Breast epithelium (tissue), 4 donors: ENCODE measurements at regions not wholly inside any gene's neighbourhood (a gene's known extent, or its start where the extent isn't known, plus 50 kb on each side); places are given as distances from the start of the nearest gene placed in this dataset.

Experiments
- DNase-seq, 2 donors: peaks; one replicate each; pipeline ENCODE4 v3.0.0-alpha.2; 2019; ENCODE audit warnings: low spot score in 2 of 2
- H3K27ac ChIP-seq, 2 donors: fragments of 200-600 bp; sonication (generic) in 1 of 2; one replicate each; pipeline ENCODE4 v1.5.1; 2016 to 2019; ENCODE audit warnings: mild to moderate bottlenecking in 1 of 2
- H3K27me3 ChIP-seq, 2 donors: fragments of 200-600 bp; sonication (generic) in 1 of 2; one replicate each; pipeline versions ENCODE4 v1.5.1 to v1.6.0; 2017 to 2019; ENCODE audit warnings: control low read depth in 1 of 2, mild to moderate bottlenecking in 1 of 2
- H3K36me3 ChIP-seq: fragments of 200-600 bp; one replicate; pipeline ENCODE4 v1.5.1; 2019
- H3K4me1 ChIP-seq, 2 donors: fragments of 200-600 bp; sonication (generic); one replicate each; pipeline ENCODE4 v1.5.1; 2016 to 2019; ENCODE audit warnings: control low read depth in 1 of 2
- H3K4me3 ChIP-seq, 3 donors: fragments of 200-600 bp; sonication (generic); 1 replicate in 2 of 3; 2 replicates in 1 of 3; pipeline ENCODE4 v1.5.1; 2016 to 2019; ENCODE audit warnings: mild to moderate bottlenecking in 3 of 3, moderate library complexity in 2 of 3
- H3K9me3 ChIP-seq, 2 donors: fragments of 200-600 bp; sonication (generic) in 1 of 2; one replicate each; pipeline ENCODE4 v1.5.1; 2016 to 2019; ENCODE audit warnings: control low read depth in 1 of 2
- CTCF ChIP-seq, 3 donors: fragments of 450-650 bp; IDR thresholded peaks; one replicate each; pipeline ENCODE4 v1.5.1; 2016 to 2017; ENCODE audit warnings: antibody characterized with exemption in 3 of 3, mild to moderate bottlenecking in 3 of 3, moderate library complexity in 3 of 3
- POLR2A ChIP-seq: fragments of 450-650 bp; IDR thresholded peaks from one replicate; pipeline ENCODE4 v1.6.1; 2016; ENCODE audit warnings: antibody characterized with exemption, mild to moderate bottlenecking, moderate library complexity
- POLR2AphosphoS5 ChIP-seq, 3 donors: sonication (generic); formaldehyde crosslinking; IDR thresholded peaks; one replicate each; pipeline ENCODE4 v1.6.1; 2017; ENCODE audit warnings: antibody characterized with exemption in 3 of 3
- intact Hi-C: fragments of 100-400 bp; cut with DNase I; formaldehyde crosslinking; loops from one replicate; pipeline ENCODE4 v1.15.1; 2023; ENCODE audit warnings: low total_unique reads

- no peaks in the 10 kb centered on the region for H3K4me1 ChIP-seq
- no peak for DNase-seq
- H3K9me3 ChIP-seq, result no peaks in the 10 kb centered on the region
- no peak overlapping the region for H3K4me3 ChIP-seq
- no peaks in the 10 kb centered on the region for H3K27me3 ChIP-seq
- intact Hi-C loops, result no loop called here
- no peak for TF ChIP-seq POLR2A
- TF ChIP-seq CTCF (IDR thresholded peaks at IDR 0.05), result no peak
- no peak for TF ChIP-seq POLR2AphosphoS5 (IDR thresholded peaks at IDR 0.05)
- H3K27ac ChIP-seq, result no peak overlapping the region
- no peaks in the 10 kb centered on the region for H3K36me3 ChIP-seq
Observed at GRCh38 chr11:23755769-23756168, 741.1 kb upstream of the LUZP2 start.

DNA sequence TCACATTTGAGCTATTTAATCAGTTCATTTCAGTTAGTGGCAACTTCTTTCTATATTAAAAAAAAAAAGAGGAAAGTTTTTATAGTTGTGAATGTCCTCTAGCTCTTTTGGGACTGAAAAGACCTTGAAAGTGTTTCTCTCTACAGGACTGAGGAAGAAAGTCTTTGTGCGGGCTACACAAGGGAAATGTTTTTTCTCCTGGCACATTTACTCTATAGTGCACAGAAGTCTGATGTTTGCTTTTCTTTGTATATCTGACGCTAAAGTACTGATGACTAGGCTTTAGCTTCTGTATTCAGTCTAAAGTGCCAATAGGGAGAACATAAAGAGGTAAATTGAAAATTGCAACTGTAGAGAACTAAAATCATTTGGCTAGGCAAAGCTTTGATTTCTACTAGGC lies 737.4 kb upstream of the LUZP2 start:
- Histone ChIP-seq H3K4me3 (no peak overlapping the region), H3K27ac (no peak overlapping the region), H3K36me3 (no peaks in the 10 kb centered on the region), H3K27me3 (no peaks in the 10 kb centered on the region), H3K9me3 (no peaks in the 10 kb centered on the region), H3K4me1 (no peaks in the 10 kb centered on the region)
- intact Hi-C loops, result no loop called here
- no peak for DNase-seq
- no peak for TF ChIP-seq POLR2AphosphoS5 (IDR thresholded peaks at IDR 0.05)
- no peak for TF ChIP-seq CTCF (IDR thresholded peaks at IDR 0.05)
- TF ChIP-seq POLR2A, result no peak

DNA sequence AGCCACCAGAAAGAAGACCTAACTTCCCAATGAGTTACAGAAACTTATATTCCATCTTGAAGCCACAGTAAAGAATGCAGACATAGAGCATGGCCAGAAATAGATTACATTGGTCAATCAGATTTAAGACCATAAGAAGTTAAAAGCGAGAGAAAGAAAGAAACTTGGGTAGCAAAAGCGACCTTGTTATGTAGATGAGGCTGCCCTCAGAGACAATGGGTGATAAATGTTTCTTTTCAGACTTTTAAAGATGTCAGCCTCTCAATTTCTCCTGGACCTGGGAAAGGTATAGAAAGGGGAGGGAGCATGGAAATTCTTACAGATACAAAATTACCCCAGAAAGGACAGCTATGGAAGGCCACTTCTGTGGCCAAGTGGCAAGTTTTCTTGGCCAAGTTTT lies 732.6 kb upstream of the LUZP2 start:
- H3K27me3 ChIP-seq, result no peaks in the 10 kb centered on the region
- no peaks in the 10 kb centered on the region for H3K36me3 ChIP-seq
- H3K4me3 ChIP-seq, result no peak overlapping the region
- DNase-seq, result no peak
- intact Hi-C loops, result no loop called here
- H3K4me1 ChIP-seq, result no peaks in the 10 kb centered on the region
- H3K27ac ChIP-seq, result no peak overlapping the region
- H3K9me3 ChIP-seq, result peaks cover 0 to 11% of the 10 kb centered on the region in 2 donors
- TF ChIP-seq POLR2AphosphoS5 (IDR thresholded peaks at IDR 0.05) (no peak), CTCF (IDR thresholded peaks at IDR 0.05) (no peak), POLR2A (no peak)

- no peak for DNase-seq
- TF ChIP-seq CTCF (IDR thresholded peaks at IDR 0.05) (no peak), POLR2A (no peak), POLR2AphosphoS5 (IDR thresholded peaks at IDR 0.05) (no peak)
- Histone ChIP-seq H3K27me3 (no peaks in the 10 kb centered on the region), H3K4me3 (no peak overlapping the region), H3K9me3 (peaks cover 0 to 11% of the 10 kb centered on the region in 2 donors), H3K36me3 (no peaks in the 10 kb centered on the region), H3K27ac (no peak overlapping the region), H3K4me1 (no peaks in the 10 kb centered on the region)
- intact Hi-C loops, result no loop called here
Observed at GRCh38 chr11:23765682-23766252, 731.1 kb upstream of the LUZP2 start.

GRCh38 chr11:23767576-23767975 lies 729.3 kb upstream of the LUZP2 start:
- intact Hi-C loops, result no loop called here
- no peaks in the 10 kb centered on the region for H3K4me1 ChIP-seq
- H3K27ac ChIP-seq, result no peak overlapping the region
- no peak overlapping the region for H3K4me3 ChIP-seq
- TF ChIP-seq CTCF (IDR thresholded peaks at IDR 0.05) (no peak), POLR2AphosphoS5 (IDR thresholded peaks at IDR 0.05) (no peak), POLR2A (no peak)
- no peak for DNase-seq
- no peaks in the 10 kb centered on the region for H3K27me3 ChIP-seq
- H3K36me3 ChIP-seq, result no peaks in the 10 kb centered on the region
- peaks cover 0 to 11% of the 10 kb centered on the region in 2 donors for H3K9me3 ChIP-seq
